ENCODE measurements at regions not wholly inside any gene's neighbourhood (a gene's known extent, or its start where the extent isn't known, plus 50 kb on each side); places are given as distances from the start of the nearest gene placed in this dataset.

DNA sequence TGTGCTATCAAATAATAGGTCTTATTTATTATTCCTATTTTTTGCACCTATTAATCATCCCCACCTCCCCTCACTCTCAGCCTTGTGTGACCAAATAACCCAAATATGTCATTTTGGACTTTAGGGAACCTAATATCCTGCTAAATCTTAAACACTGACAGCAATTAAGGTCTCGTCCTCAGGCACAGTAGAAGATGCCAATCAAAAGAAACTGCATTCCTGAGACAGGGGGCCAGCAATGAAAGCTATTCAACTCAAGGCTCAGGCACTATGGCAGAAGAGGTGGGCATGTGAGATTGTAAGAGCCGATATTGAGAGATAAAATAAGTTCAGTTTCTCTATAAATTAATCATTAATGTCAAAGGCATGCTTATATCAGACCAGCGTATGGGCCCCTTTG lies 1437.7 kb upstream of the PCDH9 start:
- Mint-ChIP-seq H3K27me3 (no peaks in the 10 kb centered on the region), H3K9me3 (peaks cover 4% of the 10 kb centered on the region), H3K4me1 (no peaks in the 10 kb centered on the region), H3K27ac (no peak overlapping the region), H3K4me3 (no peak overlapping the region), H3K36me3 (no peaks in the 10 kb centered on the region)
- ATAC-seq (ENCODE audit: low read depth): no peak
- no peak for DNase-seq
- POLR2A ChIA-PET: no interaction called here

DNA sequence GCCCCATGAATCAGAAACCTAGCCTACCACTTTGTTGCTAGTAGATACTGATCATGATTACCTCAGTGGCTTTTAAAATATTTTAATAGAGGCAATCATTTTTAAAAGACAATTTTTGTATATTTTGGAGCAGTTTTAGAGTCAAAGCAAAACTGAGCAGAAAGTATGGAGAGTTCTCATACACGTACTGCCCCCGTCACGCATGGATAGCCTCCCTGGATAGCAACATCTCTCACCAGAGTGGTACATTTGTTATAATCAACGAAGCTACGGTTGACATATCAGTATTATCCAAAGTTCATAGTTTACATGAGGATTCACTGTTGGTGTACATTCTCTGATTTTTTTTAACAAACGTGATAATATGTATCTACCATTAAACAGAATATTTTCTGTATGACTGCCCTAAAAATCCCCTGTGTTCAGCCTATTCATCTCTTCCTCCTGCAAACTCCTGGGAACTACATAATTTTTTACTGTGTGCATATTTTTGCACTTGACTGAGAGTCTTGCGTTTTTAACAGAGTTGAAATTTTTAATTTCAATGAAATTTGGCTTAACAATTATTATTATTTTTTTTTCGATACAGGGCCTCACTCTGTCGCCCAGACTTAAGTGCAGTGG lies 1436.8 kb upstream of the PCDH9 start:
- Mint-ChIP-seq H3K4me3 (no peak overlapping the region), H3K4me1 (no peaks in the 10 kb centered on the region), H3K27ac (no peak overlapping the region), H3K36me3 (no peaks in the 10 kb centered on the region), H3K27me3 (no peaks in the 10 kb centered on the region), H3K9me3 (peaks cover 4% of the 10 kb centered on the region)
- ATAC-seq (ENCODE audit: low read depth) (no peak), DNase-seq (no peak)
- POLR2A ChIA-PET: no interaction called here

DNA sequence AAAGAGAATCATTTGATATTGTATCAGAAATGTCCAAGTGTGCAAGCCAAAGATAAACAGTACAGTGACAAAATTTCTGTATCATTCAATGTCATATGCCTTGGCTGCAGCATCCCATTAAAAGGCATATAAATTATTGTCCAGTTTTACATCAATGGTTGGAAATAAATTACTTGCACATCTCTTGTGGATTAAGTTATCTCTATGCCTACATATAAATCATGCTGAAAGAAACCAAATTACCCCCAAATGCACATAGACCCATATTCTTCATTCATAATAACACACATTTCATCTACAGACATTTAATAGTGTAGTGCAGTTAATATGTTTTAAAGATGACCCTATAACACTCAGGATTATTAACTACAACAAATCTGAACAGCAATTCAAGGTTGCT lies 1415.7 kb upstream of the PCDH9 start:
- Mint-ChIP-seq H3K4me3 (no peak overlapping the region), H3K27ac (no peak overlapping the region), H3K9me3 (peaks cover 2% of the 10 kb centered on the region), H3K4me1 (no peaks in the 10 kb centered on the region), H3K36me3 (no peaks in the 10 kb centered on the region), H3K27me3 (no peaks in the 10 kb centered on the region)
- DNase-seq: no peak
- POLR2A ChIA-PET: no interaction called here
- no peak for ATAC-seq (ENCODE audit: low read depth)

DNA sequence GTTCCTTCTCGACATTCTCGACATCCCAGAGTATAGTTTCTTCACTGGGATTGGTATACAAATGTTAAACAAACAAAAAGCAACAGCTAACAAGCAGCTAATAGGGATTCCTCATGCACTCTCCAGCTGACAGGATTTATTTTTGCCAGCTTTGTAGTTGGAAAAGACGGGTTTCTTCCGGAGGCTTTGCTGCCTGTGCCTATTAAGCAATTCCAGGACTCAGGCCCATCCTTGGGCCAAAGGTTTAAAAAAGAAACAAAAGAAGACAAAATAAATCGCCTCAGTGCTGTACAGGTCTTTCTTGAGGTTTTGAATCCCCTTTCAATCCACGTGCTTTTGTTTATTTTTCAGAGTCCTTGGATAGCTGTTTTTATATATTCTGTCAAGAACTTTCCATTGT lies 1414.5 kb upstream of the PCDH9 start:
- Mint-ChIP-seq H3K27me3 (no peaks in the 10 kb centered on the region), H3K9me3 (peaks cover 2% of the 10 kb centered on the region), H3K4me3 (no peak overlapping the region), H3K27ac (no peak overlapping the region), H3K4me1 (no peaks in the 10 kb centered on the region), H3K36me3 (no peaks in the 10 kb centered on the region)
- ATAC-seq (ENCODE audit: low read depth) (no peak), DNase-seq (no peak)
- POLR2A ChIA-PET: no interaction called here

DNA sequence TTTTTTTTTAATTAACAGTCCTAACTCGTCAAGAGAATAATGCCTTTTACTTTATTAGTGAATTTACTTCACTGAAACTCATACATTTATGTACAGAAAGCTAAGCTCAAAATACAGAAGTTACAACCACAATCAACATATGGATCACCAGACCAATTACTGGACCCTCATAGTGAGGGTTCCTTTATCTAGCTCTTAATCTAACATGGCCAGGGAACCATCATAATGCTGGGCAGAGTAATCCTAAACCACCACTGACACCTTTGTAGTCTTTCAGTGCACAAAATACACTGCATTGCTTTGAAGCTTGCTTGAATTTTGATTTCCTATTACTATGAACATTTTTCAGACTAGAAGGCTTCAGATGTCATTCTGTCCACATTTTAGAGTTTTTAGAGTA lies 1406.6 kb upstream of the PCDH9 start:
- no peak overlapping the region for H3K4me3 Mint-ChIP-seq
- POLR2A ChIA-PET: no interaction called here
- H3K4me1 Mint-ChIP-seq: no peaks in the 10 kb centered on the region
- H3K27me3 Mint-ChIP-seq: no peaks in the 10 kb centered on the region
- no peaks in the 10 kb centered on the region for H3K36me3 Mint-ChIP-seq
- H3K27ac Mint-ChIP-seq: no peak overlapping the region
- peaks cover 3% of the 10 kb centered on the region for H3K9me3 Mint-ChIP-seq
- no peak for ATAC-seq (ENCODE audit: low read depth)
- no peak for DNase-seq

DNA sequence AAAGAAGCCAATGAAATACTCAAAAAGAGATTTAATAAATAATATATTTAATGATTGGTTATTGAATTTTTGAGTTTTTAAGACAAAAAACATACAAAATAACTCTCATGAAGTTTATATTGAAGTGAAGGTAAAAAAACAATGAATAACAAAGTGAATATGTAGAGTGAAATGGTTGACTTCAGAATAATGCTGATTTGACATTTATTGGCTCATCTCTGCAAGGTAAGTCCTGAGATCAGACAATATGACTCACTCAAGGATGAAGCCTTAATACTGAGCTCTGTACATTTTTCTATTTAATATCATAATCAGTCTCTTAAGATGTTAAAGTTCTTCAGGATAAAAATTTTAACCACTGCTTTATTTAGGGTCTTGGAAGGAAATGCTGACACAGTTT lies 1398.9 kb upstream of the PCDH9 start:
- DNase-seq (no peak), ATAC-seq (ENCODE audit: low read depth) (no peak)
- no peaks in the 10 kb centered on the region for H3K4me1 Mint-ChIP-seq
- H3K9me3 Mint-ChIP-seq: peaks cover 6% of the 10 kb centered on the region
- POLR2A ChIA-PET: no interaction called here
- H3K27ac Mint-ChIP-seq: no peak overlapping the region
- no peaks in the 10 kb centered on the region for H3K36me3 Mint-ChIP-seq
- no peak overlapping the region for H3K4me3 Mint-ChIP-seq
- H3K27me3 Mint-ChIP-seq: no peaks in the 10 kb centered on the region

DNA sequence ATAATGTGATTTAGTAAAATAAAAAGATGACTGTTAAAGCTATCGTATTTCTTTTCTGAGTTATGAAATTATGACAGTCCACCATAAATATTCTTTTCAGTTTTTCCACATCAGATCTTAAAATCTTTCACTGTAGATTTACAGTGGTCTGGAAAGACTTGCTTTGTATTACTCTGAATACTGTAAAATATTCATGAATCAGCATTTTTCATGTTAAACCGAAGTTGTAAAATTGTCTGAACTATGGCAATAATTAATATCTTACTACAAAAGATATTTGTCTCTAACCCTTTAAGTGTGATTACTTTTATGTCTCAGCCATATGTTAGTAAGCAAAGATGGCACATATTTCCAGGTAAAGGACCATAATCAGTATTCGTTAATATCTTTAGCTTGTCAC lies 1397.2 kb upstream of the PCDH9 start:
- no peak overlapping the region for H3K4me3 Mint-ChIP-seq
- ATAC-seq (ENCODE audit: low read depth) (no peak), DNase-seq (no peak)
- H3K27ac Mint-ChIP-seq: no peak overlapping the region
- H3K4me1 Mint-ChIP-seq: no peaks in the 10 kb centered on the region
- no peaks in the 10 kb centered on the region for H3K36me3 Mint-ChIP-seq
- POLR2A ChIA-PET: no interaction called here
- H3K27me3 Mint-ChIP-seq: no peaks in the 10 kb centered on the region
- H3K9me3 Mint-ChIP-seq: peaks cover 3% of the 10 kb centered on the region

DNA sequence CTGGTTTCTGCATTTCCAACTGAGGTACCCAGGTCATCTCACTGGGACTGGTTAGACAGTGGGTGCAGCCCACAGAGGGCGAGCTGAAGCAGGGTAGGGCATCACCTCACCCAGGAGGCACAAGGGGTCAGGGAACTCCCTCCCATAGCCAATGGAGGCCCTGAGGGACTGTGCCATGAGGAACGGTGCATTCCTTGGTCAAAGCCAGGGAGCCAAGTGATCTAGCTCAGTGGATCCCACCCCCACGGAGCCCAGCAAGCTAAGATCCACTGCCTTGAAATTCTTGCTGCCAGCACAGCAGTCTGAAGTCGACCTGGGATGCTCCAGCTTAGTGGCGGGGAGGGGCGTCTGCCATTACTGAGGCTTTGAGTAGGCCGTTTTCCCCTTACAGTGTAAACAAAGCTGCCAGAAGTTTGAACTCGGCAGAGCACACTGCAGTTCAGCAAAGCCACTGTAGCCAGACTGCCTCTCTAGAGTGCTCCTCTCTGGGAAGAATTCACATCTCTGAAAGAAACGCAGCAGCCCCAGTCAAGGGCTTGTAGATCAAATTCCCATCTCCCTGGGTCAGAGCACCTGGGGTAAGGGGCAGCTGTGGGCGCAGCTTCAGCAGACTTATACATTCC lies 1386.6 kb upstream of the PCDH9 start:
- H3K27ac Mint-ChIP-seq: no peak overlapping the region
- POLR2A ChIA-PET: no interaction called here
- no peaks in the 10 kb centered on the region for H3K36me3 Mint-ChIP-seq
- H3K4me3 Mint-ChIP-seq: no peak overlapping the region
- no peak for ATAC-seq (ENCODE audit: low read depth)
- no peaks in the 10 kb centered on the region for H3K4me1 Mint-ChIP-seq
- DNase-seq: no peak
- H3K9me3 Mint-ChIP-seq: peaks cover 1% of the 10 kb centered on the region
- H3K27me3 Mint-ChIP-seq: no peaks in the 10 kb centered on the region

DNA sequence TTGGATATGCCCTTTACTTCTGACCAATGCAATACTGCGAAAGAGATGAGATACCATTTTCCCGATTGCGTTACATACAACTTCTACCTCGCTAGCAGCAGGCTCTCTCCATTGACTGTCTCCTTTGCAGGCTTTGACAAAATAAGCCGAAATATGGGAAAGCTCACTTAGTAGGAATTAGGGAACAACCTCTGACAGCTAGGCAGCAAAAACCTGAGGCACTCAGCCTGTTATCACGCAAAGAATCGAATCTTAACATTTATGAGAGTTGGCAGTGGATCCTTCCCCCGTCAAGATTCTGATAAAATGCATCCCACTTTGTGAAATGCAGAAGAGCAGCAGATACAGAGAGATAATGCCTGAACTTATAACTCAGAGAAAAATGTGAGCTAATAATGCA lies 1379.5 kb upstream of the PCDH9 start:
- H3K27ac Mint-ChIP-seq: no peak overlapping the region
- DNase-seq (no peak), ATAC-seq (ENCODE audit: low read depth) (no peak)
- no peak overlapping the region for H3K4me3 Mint-ChIP-seq
- H3K36me3 Mint-ChIP-seq: no peaks in the 10 kb centered on the region
- POLR2A ChIA-PET: no interaction called here
- no peaks in the 10 kb centered on the region for H3K9me3 Mint-ChIP-seq
- H3K4me1 Mint-ChIP-seq: no peaks in the 10 kb centered on the region
- no peaks in the 10 kb centered on the region for H3K27me3 Mint-ChIP-seq

DNA sequence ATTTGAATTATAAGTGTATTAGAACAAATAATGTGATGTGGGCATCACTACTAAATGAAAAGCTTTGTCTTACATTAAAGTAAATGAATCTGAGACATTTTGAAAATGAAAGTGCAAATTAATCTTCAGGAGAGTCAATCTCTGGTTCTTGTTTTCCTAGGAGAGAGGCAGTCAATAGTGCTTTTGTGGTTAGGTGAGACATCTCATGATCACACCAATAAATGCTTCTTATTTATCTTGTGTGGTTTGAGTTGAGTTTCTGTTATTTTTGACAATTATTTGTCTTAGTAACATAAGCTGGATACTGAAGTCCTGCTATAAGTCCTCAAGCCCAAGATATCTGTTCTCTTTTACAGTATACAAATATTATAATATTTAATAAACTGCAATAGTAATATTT lies 1378.0 kb upstream of the PCDH9 start:
- H3K4me1 Mint-ChIP-seq: no peaks in the 10 kb centered on the region
- ATAC-seq (ENCODE audit: low read depth) (no peak), DNase-seq (no peak)
- H3K9me3 Mint-ChIP-seq: no peaks in the 10 kb centered on the region
- H3K36me3 Mint-ChIP-seq: no peaks in the 10 kb centered on the region
- no peak overlapping the region for H3K4me3 Mint-ChIP-seq
- POLR2A ChIA-PET: no interaction called here
- H3K27ac Mint-ChIP-seq: no peak overlapping the region
- no peaks in the 10 kb centered on the region for H3K27me3 Mint-ChIP-seq

DNA sequence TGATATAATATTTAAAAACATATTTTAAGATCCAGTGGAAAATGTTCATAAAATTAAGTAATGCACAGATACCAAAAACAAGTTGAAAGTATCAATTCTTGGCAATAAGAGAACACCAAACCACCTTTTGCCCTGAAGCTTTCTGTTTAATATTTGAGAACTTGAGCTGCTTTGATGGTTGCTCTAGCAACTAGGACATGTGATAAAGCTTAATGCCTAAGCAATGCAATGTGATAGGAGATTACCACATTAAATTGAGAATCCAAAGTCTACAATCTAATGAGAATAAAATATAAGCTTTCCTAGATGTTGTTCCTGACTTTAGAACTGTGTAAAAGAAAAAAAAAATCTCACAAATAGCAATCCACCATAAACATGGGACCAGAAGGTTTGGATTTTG lies 1367.5 kb upstream of the PCDH9 start:
- no peaks in the 10 kb centered on the region for H3K36me3 Mint-ChIP-seq
- no peaks in the 10 kb centered on the region for H3K9me3 Mint-ChIP-seq
- ATAC-seq (ENCODE audit: low read depth) (no peak), DNase-seq (no peak)
- H3K4me3 Mint-ChIP-seq: no peak overlapping the region
- no peaks in the 10 kb centered on the region for H3K4me1 Mint-ChIP-seq
- POLR2A ChIA-PET: no interaction called here
- H3K27ac Mint-ChIP-seq: no peak overlapping the region
- no peaks in the 10 kb centered on the region for H3K27me3 Mint-ChIP-seq

DNA sequence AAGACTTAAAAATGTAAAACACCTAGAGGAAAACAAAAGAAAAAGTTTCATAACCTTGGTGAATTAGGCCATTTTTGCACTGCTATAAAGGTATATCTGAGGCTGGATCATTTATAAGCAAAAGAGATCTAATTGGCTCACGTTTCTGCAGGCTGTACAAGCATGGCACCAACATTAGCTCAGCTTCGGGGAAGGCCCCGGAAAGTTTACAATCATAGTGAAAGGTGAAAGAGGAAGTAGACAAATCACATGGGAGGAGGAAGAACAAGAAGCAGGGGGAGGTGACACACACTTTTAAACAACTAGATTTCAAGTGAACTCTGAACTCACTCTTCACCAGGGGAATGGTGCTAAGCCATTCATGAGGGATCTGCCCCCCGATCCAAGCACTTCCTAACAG lies 1358.5 kb upstream of the PCDH9 start:
- DNase-seq (no peak), ATAC-seq (ENCODE audit: low read depth) (no peak)
- Mint-ChIP-seq H3K36me3 (no peaks in the 10 kb centered on the region), H3K4me1 (no peaks in the 10 kb centered on the region), H3K27me3 (no peaks in the 10 kb centered on the region), H3K4me3 (no peak overlapping the region), H3K27ac (no peak overlapping the region), H3K9me3 (no peaks in the 10 kb centered on the region)
- POLR2A ChIA-PET: no interaction called here

DNA sequence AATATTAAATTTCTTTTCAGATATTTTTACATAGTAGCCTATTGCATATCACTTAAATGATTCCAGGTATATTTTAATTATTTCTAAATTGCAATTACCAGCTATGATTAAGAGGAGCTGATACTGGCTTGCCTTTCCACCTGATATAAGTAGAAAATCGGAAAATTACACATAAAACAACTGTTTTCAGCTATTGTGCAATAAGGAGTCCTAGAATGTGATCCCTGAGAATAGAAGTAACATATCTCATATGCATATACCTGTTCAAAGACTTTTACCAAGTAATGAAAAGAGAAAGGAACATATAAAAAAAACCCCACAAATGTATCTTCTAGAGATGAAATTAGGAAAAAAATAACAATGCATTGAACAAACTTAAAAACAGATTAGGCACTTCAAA lies 1354.6 kb upstream of the PCDH9 start:
- Mint-ChIP-seq H3K27me3 (no peaks in the 10 kb centered on the region), H3K4me1 (no peaks in the 10 kb centered on the region), H3K9me3 (no peaks in the 10 kb centered on the region), H3K27ac (no peak overlapping the region), H3K4me3 (no peak overlapping the region), H3K36me3 (no peaks in the 10 kb centered on the region)
- POLR2A ChIA-PET: no interaction called here
- no peak for DNase-seq
- no peak for ATAC-seq (ENCODE audit: low read depth)

DNA sequence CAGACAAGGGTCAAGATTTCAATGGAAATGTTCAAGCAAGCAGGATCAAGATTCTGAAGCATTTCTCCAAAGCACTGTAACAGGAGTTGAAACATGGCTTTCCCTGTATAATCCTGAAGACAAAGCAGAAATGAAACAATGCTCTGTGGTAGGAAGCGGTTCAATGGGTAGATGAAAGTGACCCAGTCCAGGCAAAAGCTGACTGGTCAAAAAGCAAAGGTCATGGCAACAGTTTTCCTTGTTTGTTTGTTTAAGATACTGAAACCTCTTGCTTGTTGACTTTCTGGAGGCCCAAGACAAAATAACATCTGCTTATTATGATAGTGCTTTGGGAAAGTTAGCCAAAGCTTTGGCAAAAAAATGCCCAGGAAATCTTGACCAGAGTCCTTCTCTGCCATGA lies 1343.9 kb upstream of the PCDH9 start:
- H3K27me3 Mint-ChIP-seq: no peaks in the 10 kb centered on the region
- peaks cover 6% of the 10 kb centered on the region for H3K9me3 Mint-ChIP-seq
- DNase-seq: no peak
- H3K4me1 Mint-ChIP-seq: no peaks in the 10 kb centered on the region
- ATAC-seq (ENCODE audit: low read depth): no peak
- no peaks in the 10 kb centered on the region for H3K36me3 Mint-ChIP-seq
- no peak overlapping the region for H3K27ac Mint-ChIP-seq
- H3K4me3 Mint-ChIP-seq: no peak overlapping the region
- POLR2A ChIA-PET: no interaction called here
